GM12892 (cell line): ENCODE measurements at regions not wholly inside any gene's neighbourhood (a gene's known extent, or its start where the extent isn't known, plus 50 kb on each side); places are given as distances from the start of the nearest gene placed in this dataset.

Experiments used
- POLR2A ChIP-seq: IDR thresholded peaks from 2 replicates; pipeline ENCODE4 v1.6.1; 2011; ENCODE audit warnings: low read depth, low read length, control low read depth
- TAF1 ChIP-seq: IDR thresholded peaks from 2 replicates; pipeline ENCODE4 v1.6.1; 2011; ENCODE audit warnings: low read depth, mild to moderate bottlenecking, control low read depth, low read length, borderline replicate concordance

- TF ChIP-seq TAF1, result no peak
- TF ChIP-seq POLR2A, result no peak
These were observed 415.4 kb downstream of the LMO4 start for GRCh38 chr1:87744056-87744455.
